NCI-H2081 treated with DMSO at 0.1 percent for 48 hours (cell line): ENCODE measurements at regions not wholly inside any gene's neighbourhood (a gene's known extent, or its start where the extent isn't known, plus 50 kb on each side); places are given as distances from the start of the nearest gene placed in this dataset.

Experiments used
- DNase-seq: peaks from one replicate; lab custom pipeline; 2025; lab: John Stamatoyannopoulos, UW

GRCh38 chr10:4051641-4052151, 266.7 kb upstream of the KLF6 start:
- no peak for DNase-seq

- no peak for DNase-seq
Observed at GRCh38 chr10:4051011-4051640, 266.1 kb upstream of the KLF6 start.

GRCh38 chr10:4050061-4050460, 265.1 kb upstream of the KLF6 start:
- no peak for DNase-seq

DNA sequence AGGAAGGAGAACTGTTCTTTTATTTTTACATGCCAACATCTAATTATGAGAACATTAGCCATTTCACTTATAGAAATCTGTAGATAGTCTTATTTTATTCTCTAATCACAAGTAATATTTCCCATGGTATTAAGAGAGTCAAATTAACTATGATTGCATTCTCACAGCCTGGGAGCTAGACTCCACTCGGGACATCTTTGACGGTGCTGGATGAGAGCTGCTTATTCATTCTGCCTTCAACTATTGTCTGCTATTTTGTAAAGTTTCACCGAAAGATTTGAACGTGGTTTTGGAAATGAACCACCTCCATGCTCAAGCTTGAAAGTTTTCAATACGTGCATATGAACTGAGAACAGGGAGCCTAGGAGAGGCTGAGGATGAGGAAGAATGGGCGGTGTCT, 264.3 kb upstream of the KLF6 start:
- no peak for DNase-seq

DNA sequence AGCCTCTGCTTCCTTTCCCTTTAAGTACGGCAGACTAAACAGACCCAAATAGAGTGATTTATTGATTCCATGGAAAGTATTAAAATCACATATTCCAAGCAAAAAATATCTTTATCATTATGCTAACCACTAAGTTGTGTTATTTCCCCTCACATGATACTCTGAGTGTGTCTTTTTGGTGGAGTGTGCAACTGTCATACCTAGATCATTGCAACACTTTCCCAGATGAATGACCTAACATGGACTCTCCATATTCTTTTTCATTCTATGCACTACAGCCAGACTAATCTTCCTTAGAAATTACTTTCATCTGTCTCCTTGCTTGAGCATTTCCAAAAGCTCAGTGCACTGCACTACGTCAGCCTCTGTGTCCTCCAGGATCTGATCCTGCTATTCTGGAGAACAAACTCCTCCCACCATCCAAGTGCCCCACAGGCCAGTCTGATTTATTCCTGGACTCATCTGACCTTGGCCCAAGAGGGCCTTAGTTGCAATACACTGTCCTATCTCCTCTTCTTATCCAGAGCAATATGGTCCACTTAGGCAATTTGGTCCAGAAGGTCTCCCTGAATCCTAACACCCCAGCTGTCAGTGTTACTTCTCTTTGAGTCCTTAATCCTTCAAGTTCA, 263.3 kb upstream of the KLF6 start:
- no peak for DNase-seq

GRCh38 chr10:4046712-4047354, 261.8 kb upstream of the KLF6 start:
- no peak for DNase-seq

DNA sequence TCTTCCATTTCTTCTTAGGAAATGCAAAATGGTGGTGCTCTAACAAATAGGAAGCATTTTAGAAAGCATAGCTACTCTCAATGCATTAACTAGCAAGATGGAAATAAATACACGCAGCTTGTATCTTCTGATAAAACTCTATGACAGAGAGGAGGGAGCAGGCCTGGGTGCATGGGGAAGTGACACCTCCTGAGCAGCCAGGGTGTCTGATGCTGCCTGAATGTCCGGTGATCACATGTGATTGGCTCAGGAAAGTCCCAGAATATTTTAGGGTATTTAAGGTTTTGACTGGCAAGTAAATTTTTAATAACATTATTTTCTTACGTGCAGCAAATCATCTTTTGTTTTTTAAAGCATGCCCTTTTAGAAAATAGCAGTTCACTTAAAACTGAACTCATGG, 261.0 kb upstream of the KLF6 start:
- DNase-seq: no peak

GRCh38 chr10:4043897-4044665, 259.1 kb upstream of the KLF6 start:
- no peak for DNase-seq

DNA sequence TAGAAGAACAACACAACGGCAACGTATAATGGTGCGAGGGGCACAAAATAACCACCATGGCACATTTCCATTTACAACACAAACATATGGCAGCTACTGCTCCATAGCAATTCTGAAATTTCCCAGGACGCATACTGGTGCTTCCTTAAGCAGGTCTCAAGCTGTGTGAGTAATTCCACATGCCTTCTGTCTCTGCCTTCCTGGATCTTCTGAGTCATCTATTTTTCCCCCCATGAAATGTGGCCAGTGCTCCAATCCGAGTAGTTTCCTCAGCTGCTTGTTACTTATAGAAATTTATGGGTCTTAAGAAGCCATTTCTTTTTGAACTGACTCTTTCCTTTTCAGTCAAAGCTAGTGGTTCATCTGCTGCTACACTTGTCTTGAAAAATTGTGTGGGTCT, 256.6 kb upstream of the KLF6 start:
- no peak for DNase-seq

DNA sequence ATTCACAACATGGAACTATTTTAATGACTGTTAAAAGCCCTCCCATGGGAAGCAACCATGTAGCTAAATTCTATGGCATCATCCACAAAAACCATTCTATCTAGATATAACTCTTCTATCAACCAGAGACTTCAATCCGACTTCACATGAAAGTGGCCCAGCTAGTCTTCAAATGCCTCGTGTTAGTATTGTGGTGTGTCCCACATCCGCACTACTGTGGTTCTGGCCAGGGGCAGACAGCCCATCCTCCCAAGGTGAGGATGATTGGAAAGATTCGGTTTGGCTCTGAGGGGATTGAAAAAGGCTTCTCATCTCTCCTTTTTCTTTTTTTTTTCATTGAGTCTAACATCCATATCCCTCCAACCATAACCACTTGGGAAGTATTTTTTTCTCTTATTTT, 253.0 kb upstream of the KLF6 start:
- DNase-seq: no peak

GRCh38 chr10:4035599-4035945, 250.6 kb upstream of the KLF6 start:
- DNase-seq: no peak

- DNase-seq: no peak
Observed at GRCh38 chr10:4034907-4035598, 250.0 kb upstream of the KLF6 start.

- DNase-seq: no peak
Observed at GRCh38 chr10:4033341-4033896, 248.4 kb upstream of the KLF6 start.

GRCh38 chr10:4029866-4030265, 244.9 kb upstream of the KLF6 start:
- DNase-seq: no peak

DNA sequence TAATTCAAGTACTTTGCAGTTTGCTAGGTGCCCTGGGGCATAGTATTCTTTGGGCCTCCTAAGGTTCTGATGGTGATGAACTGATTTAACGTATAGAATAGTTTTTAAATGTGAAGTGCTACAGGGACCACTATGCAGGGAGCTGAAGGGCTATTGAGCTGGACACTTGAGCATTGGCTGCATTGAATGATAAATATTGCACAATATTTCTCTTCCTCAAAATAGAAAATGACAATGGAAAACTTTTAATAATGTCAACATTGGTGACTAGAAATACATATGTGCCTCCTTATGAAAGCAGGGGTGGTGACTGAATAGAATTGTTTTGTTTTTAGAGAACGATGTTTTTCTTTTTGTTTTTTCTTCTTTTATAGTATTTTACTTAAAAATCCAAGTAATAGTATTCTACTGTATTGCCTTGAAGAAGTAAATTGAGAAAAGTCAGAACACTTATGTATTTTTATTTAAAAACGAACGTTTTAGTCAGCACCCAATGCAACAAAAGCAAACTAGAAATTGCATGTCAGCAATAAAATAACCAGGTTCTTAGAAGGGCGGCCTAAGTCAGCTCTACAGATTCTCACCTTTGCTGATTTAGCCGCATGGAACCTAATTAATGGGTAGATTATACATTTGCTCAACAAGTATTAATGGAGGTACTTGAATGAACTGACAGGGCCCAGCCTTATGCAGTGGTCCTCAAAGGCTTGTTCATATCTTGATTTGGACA, 244.0 kb upstream of the KLF6 start:
- no peak for DNase-seq

- DNase-seq: no peak
Observed at GRCh38 chr10:4028027-4028471, 243.0 kb upstream of the KLF6 start.

GRCh38 chr10:4025339-4025738, 240.3 kb upstream of the KLF6 start:
- DNase-seq: no peak

DNA sequence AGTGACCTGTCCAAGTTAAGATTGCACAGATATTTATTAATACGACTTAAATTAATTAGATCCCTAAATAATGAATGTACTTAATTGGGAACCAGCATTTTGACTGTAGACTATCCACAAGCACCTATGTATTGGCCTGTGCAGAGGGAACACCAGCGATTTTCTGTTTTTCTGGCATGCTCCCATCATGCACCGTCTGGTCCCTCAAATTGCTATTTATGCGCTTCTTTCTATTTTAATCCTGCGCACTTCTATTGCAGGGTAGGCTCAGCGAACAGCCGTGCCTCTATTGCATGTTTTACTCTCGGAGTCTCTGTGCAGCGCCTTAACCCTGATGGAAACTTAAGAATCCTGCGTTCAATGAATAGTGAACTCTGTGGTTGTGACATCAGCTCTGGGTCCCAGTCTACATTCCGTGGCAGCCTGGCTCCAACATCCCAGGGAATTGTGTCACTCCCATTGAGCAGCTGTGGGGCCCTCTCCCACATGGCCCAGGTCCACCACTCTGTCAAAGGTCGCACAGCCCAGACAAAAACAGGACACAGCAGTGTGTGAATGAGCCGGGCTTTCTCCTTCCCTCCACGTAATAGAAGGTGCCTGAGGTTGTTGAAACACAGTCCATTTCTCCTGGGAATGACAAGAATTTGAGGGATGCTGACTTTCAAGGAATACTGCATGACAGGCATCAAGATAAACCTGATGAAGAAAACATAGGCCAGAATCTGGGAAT, 239.7 kb upstream of the KLF6 start:
- no peak for DNase-seq

DNA sequence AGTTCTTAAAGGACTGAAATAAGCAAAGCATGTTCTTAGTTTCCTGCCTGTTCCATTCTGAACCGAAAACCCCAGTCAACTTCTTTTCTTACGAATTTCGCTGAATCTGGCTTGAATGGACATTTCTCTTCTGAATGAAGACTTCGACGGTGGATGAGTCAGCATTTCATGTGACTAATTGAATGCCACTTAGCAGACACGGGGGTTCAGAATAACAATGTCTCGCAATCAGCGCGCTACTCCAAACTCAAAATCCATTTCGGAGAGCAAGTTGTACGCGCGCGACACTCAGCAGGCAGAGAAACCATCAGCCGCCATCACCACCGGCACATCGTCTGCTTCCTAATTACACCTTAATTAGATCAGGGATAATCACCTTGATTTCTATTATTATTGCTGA, 239.0 kb upstream of the KLF6 start:
- no peak for DNase-seq

DNA sequence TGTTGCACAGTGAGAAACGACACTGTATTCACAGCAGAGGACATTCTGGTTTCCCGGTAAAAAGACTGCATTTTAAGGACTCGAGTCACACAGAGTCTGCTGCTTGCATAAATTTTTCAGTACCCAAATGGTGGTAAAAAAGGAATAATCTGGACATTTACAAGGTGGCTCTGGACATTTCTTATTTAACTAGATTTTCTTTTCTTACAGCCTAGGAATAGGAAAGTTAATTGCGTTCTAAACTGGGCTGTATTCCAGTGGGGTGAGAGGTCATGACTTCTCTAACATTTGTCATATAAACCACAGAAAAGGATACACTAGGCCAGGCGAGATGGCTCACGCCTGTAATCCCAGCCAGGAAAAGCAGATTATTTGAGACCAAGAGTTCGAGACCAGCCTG, 237.5 kb upstream of the KLF6 start:
- no peak for DNase-seq
